Duodenal mucosa (tissue), 2 donors: ENCODE measurements at regions not wholly inside any gene's neighbourhood (a gene's known extent, or its start where the extent isn't known, plus 50 kb on each side); places are given as distances from the start of the nearest gene placed in this dataset.
A peak's percentile ranks its signal among the peaks of the same experiment; 100 is the strongest.

Experiments used
- H3K27ac ChIP-seq: one replicate; pipeline ENCODE4 v1.7.0; 2013; ENCODE audit warnings: low read depth, low read length
- H3K27me3 ChIP-seq, 2 donors: one replicate each; pipeline ENCODE4 v1.7.0; 2013; ENCODE audit warnings: low read length in 2 of 2, control low read depth in 1 of 2; ENCODE audit not compliant: insufficient read depth in 2 of 2, control insufficient read depth in 1 of 2
- H3K36me3 ChIP-seq, 2 donors: one replicate each; pipeline ENCODE4 v1.7.0; 2013; ENCODE audit warnings: low read length in 2 of 2, control low read depth in 1 of 2; ENCODE audit not compliant: insufficient read depth in 2 of 2, control insufficient read depth in 1 of 2
- H3K4me1 ChIP-seq, 2 donors: one replicate each; pipeline ENCODE4 v1.7.0; 2013; ENCODE audit warnings: low read length in 2 of 2, control low read depth in 1 of 2; ENCODE audit not compliant: insufficient read depth in 2 of 2, control insufficient read depth in 1 of 2
- H3K4me3 ChIP-seq, 2 donors: one replicate each; pipeline ENCODE4 v1.7.0; 2013; ENCODE audit warnings: low read length in 2 of 2, low read depth in 1 of 2
- H3K9ac ChIP-seq, 2 donors: one replicate each; pipeline ENCODE4 v1.7.0; 2013; ENCODE audit warnings: low read length in 2 of 2, low read depth in 1 of 2
- H3K9me3 ChIP-seq, 2 donors: one replicate each; pipeline ENCODE4 v1.7.0; 2013; ENCODE audit warnings: low read length in 2 of 2, control low read depth in 1 of 2; ENCODE audit not compliant: control insufficient read depth in 1 of 2

DNA sequence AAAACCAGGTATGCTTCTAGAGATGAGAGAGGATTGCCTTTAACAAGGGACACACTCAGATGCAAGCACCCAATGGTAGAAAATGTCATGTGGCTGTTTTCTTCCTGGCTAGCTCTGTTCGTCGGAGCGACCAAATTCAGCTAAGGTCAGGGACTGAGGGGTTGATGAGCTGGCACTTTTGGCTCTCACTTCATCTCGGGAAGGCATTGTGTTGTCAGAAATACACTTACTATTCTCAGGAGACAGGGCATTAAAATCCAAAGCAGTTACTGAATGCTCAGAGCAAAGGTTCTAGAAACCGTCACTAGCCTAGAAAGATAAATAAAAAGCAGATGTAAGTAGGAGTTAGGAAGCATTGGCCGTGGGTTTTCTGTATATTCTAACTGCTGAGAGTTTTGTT lies 275.7 kb upstream of the SSTR1 start:
- Histone ChIP-seq H3K9me3 (no peaks in the 10 kb centered on the region), H3K9ac (no peak overlapping the region), H3K36me3 (no peaks in the 10 kb centered on the region), H3K27me3 (no peaks in the 10 kb centered on the region), H3K4me3 (no peak overlapping the region), H3K4me1 (no peaks in the 10 kb centered on the region), H3K27ac (no peak overlapping the region)

DNA sequence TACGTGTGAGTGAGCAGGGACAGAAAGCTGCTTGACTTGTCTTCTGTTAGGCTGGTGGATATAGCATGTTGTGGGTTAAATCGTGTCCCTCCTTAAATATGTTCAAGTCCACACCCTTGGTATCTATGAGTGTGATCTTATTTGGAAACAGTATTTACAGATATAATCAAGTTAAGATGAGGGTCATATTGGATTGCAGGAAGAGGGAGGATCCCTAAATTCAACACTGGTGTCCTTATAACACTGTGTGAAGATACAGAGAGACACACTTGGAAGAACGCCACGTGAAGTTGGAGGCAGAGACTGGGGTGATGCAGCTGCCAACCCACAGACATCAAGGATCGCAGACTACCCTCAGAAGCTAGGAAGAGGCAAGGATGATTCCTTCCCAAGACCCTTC lies 275.2 kb upstream of the SSTR1 start:
- H3K27me3 ChIP-seq = no peaks in the 10 kb centered on the region
- no peak overlapping the region for H3K4me3 ChIP-seq
- H3K36me3 ChIP-seq = no peaks in the 10 kb centered on the region
- H3K27ac ChIP-seq = no peak overlapping the region
- H3K9me3 ChIP-seq = no peaks in the 10 kb centered on the region
- no peaks in the 10 kb centered on the region for H3K4me1 ChIP-seq
- no peak overlapping the region for H3K9ac ChIP-seq

DNA sequence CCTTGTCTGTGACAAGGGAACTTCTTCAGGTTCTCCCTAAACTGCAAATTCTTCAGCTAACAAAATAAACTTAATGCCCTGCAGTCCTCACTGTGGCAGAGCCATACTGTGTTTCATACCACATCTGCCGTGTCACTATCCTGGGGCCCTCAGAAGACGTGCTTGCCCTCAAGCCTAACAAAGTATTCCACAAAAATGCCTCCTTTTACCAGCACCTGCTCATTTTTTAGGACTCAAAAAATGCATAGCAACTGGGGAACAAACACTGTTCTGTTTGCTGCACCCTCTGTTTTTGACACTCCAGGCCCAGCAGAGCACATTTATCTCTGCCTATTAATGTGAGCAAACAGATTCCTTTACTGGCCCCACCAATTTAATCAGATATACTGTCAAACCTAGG lies 270.7 kb upstream of the SSTR1 start:
- H3K4me3 ChIP-seq = no peak overlapping the region
- H3K36me3 ChIP-seq = no peaks in the 10 kb centered on the region
- no peak overlapping the region for H3K27ac ChIP-seq
- H3K27me3 ChIP-seq = no peaks in the 10 kb centered on the region
- H3K9me3 ChIP-seq = peaks cover 0 to 1% of the 10 kb centered on the region in 2 donors
- H3K9ac ChIP-seq = no peak overlapping the region
- H3K4me1 ChIP-seq = no peaks in the 10 kb centered on the region

DNA sequence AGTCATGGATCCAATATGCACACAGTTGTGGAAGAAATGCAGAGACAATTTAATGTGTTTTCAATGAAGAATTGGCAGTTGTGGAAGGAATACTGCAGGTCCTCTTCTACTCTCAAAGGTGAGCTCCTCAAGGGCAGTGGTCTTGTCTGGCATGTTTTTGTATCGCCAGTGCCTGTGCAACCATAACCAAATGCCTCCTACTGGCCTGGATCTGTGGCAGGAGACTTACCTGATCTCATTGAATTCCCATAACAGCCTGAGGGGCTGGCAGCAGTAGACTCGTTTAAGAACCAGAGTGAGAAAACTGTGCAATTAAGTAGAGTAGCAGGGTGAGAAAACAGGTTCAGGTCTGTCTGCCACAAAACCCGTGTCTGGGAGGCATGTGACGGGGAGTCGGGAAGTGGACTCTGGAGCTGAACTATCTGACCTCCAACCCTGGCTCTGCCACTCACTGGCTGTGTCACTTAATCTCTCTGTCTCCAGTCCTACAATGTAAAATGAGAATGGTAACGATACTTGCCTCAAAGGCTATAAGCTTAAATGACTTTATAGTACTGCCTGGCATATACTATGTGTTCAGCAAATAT lies 268.2 kb upstream of the SSTR1 start:
- Histone ChIP-seq H3K36me3 (no peaks in the 10 kb centered on the region), H3K4me1 (no peaks in the 10 kb centered on the region), H3K9ac (no peak overlapping the region), H3K9me3 (peaks cover under 1 to 6% of the 10 kb centered on the region in 2 donors), H3K27ac (no peak overlapping the region), H3K27me3 (no peaks in the 10 kb centered on the region), H3K4me3 (no peak overlapping the region)

DNA sequence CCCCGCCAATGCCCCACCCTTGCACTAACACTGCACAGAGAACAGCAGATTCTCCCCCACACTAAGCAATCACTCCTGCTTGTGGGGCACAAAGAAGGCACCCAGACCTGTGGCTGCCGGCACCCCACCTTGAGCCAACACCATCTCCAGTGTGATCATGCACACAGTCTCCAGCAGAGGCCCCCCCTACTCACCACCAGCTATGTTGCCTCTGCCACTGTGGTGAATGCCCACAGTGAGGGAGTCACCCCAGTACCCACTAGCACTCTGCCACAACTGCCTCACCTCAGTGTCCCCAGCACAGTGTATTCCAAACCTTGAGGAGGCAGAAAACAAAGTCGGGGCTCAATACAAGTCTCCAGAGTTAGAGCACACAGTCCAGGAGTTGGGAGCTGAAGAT lies 261.7 kb upstream of the SSTR1 start:
- Histone ChIP-seq H3K4me3 (no peak overlapping the region), H3K27ac (no peak overlapping the region), H3K4me1 (peaks cover 0 to 4% of the 10 kb centered on the region in 2 donors), H3K36me3 (no peaks in the 10 kb centered on the region), H3K27me3 (no peaks in the 10 kb centered on the region), H3K9me3 (peaks cover 25% of the 10 kb centered on the region in 2 donors), H3K9ac (no peak overlapping the region)

DNA sequence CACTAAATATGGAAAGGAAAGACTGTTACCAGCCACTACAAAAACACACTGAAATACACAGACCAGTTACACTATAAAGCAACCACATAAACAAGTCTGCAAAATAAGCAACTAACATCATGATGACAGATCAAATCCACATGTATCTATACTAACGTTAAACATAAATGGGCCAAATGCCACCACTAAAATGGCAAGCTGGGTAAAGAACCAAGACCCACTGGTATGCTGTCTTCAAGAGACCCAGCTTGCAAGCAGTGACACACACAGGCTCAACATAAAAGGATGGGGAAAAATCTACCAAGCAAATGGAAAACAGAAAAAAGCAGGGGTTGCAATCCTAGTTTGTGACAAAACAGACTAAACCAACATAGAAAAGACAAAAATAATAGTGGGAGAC lies 260.9 kb upstream of the SSTR1 start:
- H3K9me3 ChIP-seq = peaks cover 25% of the 10 kb centered on the region in 2 donors

DNA sequence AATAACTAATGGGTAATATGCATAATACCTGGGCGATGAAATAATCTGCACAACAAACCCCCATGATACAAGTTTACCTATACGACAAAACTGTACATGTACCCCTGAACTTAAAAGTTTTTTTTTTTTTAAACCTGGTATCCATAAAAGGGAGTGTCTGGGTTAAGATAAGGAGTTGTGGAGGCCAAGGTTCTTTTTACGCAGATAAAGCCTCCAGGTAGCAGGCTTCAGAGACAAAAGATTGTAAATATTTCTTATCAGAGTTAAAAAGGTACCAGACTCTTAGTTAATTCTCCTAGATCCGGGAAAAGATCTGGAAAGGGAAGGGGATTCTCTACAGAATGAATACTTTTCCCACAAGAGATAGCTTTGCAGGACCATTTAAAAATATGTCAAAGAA lies 259.4 kb upstream of the SSTR1 start:
- Histone ChIP-seq H3K36me3 (no peaks in the 10 kb centered on the region), H3K4me3 (no peak overlapping the region), H3K9me3 (peaks cover 25% of the 10 kb centered on the region in 2 donors), H3K9ac (no peak overlapping the region), H3K27ac (no peak overlapping the region), H3K27me3 (no peaks in the 10 kb centered on the region), H3K4me1 (peaks cover 0 to 4% of the 10 kb centered on the region in 2 donors)

More for the DNA sequence above, 260.9 kb upstream of the SSTR1 start:
- Histone ChIP-seq H3K4me1 (peaks cover 0 to 4% of the 10 kb centered on the region in 2 donors), H3K36me3 (no peaks in the 10 kb centered on the region), H3K9ac (no peak overlapping the region), H3K27me3 (no peaks in the 10 kb centered on the region), H3K4me3 (no peak overlapping the region), H3K27ac (no peak overlapping the region)

DNA sequence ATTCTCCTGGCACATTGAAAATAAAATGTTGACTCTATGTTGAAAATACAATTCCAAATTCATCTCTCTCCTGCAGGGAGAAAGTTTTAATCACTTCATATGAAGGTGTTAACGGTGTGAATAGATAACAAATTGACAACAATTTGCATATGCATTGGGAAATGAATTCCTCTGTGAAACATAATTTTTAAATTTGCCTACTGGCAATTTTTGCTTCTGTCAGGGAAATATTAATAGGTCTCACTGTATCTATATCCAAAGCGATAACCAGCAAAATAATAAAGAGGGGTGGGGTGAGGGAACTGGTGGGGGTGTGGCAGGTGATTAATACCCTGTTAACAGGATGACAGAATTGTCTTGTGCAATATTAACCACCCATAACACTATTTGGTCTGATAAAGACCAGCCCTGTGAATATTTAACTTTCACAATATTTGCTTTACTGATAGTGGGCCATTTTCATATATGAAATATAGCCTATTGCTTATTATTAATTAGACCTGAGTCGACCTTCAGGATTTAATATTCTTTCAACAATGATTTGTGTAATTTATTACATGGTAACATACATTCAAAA lies 239.0 kb upstream of the SSTR1 start:
- no peaks in the 10 kb centered on the region for H3K27me3 ChIP-seq
- no peak overlapping the region for H3K27ac ChIP-seq
- H3K4me3 ChIP-seq = no peak overlapping the region
- H3K9ac ChIP-seq = no peak overlapping the region
- H3K36me3 ChIP-seq = no peaks in the 10 kb centered on the region
- no peaks in the 10 kb centered on the region for H3K9me3 ChIP-seq
- peaks cover 18 to 34% of the 10 kb centered on the region in 2 donors for H3K4me1 ChIP-seq

DNA sequence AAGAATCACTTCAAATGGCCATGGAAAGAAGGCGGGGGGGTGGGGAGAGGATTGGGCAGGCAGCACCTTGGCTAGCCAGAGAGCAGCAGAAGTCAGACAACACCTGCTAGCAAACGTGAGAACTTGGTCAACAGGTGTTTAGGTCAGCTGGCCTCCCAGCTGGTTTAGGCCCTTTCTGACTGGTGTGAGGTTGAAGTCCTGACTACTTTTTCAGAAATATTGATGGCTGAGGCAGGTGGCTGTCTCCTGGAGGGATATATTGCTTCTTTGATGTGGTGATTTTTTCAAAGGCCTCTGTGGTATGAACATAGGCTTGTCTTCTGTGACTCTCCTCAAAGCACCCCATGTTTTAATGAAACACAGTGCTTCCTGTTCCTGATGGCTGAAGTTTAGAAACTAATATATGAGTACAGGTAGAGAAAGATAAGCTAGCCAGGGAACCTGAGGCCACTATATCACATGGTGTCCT lies 238.2 kb upstream of the SSTR1 start:
- no peaks in the 10 kb centered on the region for H3K27me3 ChIP-seq
- no peaks in the 10 kb centered on the region for H3K36me3 ChIP-seq
- peaks cover 21 to 38% of the 10 kb centered on the region in 2 donors for H3K4me1 ChIP-seq
- H3K9me3 ChIP-seq = no peaks in the 10 kb centered on the region
- H3K9ac ChIP-seq = no peak overlapping the region
- peak overlapping the region; percentile 26 for H3K27ac ChIP-seq
- H3K4me3 ChIP-seq = no peak overlapping the region

DNA sequence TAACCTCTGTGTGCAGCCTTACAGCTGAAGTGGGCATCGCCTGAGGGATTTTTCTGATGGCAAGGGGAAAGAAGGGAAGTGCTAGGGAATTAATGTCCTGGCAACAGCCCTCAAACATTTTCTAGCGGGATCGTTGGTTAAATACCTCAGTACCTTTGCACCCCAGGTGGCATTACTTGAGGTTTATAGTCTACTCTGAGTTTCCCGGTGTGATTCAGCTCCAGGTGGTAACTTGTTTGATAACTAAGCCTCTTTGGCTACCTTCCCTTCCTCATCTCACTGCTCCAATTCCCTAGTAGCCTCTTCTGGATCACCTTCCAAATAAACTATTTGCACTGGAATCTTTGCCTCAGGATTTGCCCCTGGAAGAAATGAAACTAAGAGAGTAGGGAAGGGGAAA lies 237.0 kb upstream of the SSTR1 start:
- Histone ChIP-seq H3K4me1 (peaks cover 21 to 38% of the 10 kb centered on the region in 2 donors), H3K9me3 (no peaks in the 10 kb centered on the region), H3K36me3 (no peaks in the 10 kb centered on the region), H3K9ac (no peak overlapping the region), H3K27me3 (no peaks in the 10 kb centered on the region), H3K4me3 (peak overlapping the region in 1 of 2 donors; percentile 14), H3K27ac (no peak overlapping the region)
